ENCODE measurements at regions not wholly inside any gene's neighbourhood (a gene's known extent, or its start where the extent isn't known, plus 50 kb on each side); places are given as distances from the start of the nearest gene placed in this dataset.

DNA sequence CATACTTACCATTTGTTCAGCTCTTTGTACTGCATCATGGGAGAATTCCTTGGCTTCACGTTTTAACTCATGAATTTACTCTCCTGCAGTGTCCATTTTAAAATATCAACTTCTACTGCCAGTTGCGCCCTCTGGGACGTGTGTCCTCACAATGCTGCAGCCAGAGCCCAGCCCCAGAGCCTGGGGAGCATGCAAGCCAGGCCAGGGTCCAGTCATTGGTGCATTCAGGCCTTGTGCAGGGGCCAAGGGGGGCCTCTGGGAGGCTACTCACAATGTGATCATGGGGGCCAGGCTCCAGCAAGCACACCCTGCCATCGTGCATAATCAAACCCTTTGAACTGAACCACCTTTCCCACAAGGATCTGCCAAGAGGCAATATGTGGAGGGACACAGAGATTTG lies 105.6 kb upstream of the CCDC112 start:
- no peak for DNase-seq

- DNase-seq, result no peak
Measured at GRCh38 chr5:115398719-115399118, 102.3 kb upstream of the CCDC112 start.

DNA sequence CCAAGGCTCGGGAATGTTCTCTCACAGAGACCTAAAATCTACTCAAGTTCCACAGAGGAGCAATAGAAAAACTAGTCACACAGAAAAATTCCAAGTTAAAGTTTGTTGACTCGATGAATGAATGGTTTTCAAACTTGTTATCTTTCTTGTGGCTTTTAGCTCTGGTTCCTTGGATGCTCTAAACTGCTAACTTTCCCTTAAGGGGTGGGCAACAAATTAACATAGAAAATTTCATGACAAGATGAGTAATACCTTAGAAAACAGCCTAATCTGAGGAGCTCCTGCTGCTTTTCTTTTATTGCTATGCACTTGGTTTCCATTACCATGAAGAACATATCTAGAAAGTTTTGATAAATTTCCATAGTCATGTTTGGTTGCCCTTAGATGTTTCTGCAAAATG lies 100.2 kb upstream of the CCDC112 start:
- DNase-seq, result no peak

- no peak for DNase-seq
Measured at GRCh38 chr5:115396081-115396480, 99.6 kb upstream of the CCDC112 start.

DNA sequence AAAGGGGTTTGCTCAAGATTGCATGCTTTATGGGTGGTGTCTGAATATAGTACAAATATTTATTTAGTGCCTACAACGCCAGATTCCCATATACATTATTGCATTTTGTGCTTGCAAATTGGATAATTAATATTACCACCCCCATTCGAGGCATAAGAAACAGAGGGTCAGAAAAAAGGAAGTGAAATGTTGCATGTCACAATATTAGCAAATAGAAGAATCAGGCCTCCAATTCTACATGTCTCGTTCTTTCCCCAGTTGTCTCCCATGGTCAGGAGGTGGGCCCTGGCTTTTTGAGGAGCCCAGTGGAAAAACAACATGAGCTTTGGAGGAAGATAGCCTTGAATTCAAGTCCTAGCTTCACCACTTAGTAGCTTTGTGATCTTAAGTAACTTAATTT lies 98.1 kb upstream of the CCDC112 start:
- DNase-seq, result no peak

- DNase-seq, result no peak
Measured at GRCh38 chr5:115393239-115393638, 96.8 kb upstream of the CCDC112 start.

DNA sequence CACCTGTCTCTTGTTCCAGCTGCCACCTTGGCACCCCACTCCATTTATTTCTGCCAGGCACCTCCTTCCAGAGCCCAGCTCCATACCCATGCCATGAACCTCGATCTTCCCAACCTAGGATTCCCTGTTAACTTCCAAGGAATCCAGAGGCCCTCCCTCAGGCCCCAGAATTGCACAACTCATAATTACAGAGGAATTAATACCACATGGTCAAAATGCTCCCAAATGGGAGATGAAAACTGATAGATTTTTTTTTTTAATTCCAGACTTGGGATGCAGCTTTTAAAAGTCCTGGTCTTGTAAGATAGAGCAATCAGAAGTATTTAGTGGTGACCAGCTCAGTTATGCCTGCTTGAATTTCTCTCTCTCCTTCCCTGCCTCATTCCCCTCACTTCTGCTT lies 96.2 kb upstream of the CCDC112 start:
- DNase-seq, result no peak

- no peak for DNase-seq
Measured at GRCh38 chr5:115391780-115392179, 95.3 kb upstream of the CCDC112 start.

- no peak for DNase-seq
Measured at GRCh38 chr5:115389799-115390382, 93.4 kb upstream of the CCDC112 start.

GRCh38 chr5:115389034-115389798 lies 92.8 kb upstream of the CCDC112 start:
- DNase-seq, result no peak

- DNase-seq, result no peak
Measured at GRCh38 chr5:115388240-115388639, 91.8 kb upstream of the CCDC112 start.

GRCh38 chr5:115387816-115388215 lies 91.4 kb upstream of the CCDC112 start:
- DNase-seq, result no peak

- no peak for DNase-seq
Measured at GRCh38 chr5:115386657-115387056, 90.2 kb upstream of the CCDC112 start.

GRCh38 chr5:115384587-115385375 lies 88.3 kb upstream of the CCDC112 start:
- no peak for DNase-seq

GRCh38 chr5:115382989-115383388 lies 86.5 kb upstream of the CCDC112 start:
- no peak for DNase-seq

GRCh38 chr5:115381911-115382662 lies 85.6 kb upstream of the CCDC112 start:
- no peak for DNase-seq

GRCh38 chr5:115379622-115380344 lies 83.3 kb upstream of the CCDC112 start:
- DNase-seq, result no peak

GRCh38 chr5:115378754-115379153 lies 82.3 kb upstream of the CCDC112 start:
- DNase-seq, result no peak

DNA sequence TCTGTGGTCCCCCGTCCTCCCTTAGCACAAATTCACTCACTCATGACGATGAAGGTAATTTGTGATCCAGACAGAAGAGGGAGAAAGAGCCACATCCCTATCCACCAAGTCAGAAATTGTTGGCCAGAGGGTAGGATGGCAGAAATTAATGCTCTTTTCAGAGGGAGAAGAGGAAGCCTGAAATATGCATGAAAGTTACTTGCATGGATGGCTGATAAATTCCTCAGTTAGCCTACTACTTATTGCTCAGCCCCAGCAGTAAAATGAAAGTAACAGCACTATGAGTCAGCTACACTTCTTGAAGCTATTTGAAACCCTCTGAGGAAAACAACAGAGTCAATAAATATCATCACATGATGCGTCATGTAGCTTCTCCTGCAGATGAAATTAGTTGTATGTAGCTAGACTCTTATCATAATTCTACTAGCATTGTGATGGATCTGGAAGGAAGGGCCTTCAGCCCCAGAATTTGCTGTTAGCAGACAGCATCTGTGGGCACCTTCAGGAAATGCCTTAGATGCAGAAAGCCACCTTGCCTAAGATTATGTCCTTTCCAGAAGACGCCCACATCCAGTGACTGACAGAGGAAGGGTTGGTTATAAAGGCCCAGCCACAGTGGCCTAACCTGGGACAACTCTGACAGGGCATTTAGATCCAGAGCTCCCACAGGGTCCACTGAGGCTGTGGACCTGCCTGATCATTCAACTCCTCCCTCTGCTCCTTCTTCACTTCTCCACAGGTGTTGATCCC lies 81.2 kb upstream of the CCDC112 start:
- DNase-seq, result no peak

- DNase-seq, result no peak
Measured at GRCh38 chr5:115375893-115376292, 79.4 kb upstream of the CCDC112 start.

DNA sequence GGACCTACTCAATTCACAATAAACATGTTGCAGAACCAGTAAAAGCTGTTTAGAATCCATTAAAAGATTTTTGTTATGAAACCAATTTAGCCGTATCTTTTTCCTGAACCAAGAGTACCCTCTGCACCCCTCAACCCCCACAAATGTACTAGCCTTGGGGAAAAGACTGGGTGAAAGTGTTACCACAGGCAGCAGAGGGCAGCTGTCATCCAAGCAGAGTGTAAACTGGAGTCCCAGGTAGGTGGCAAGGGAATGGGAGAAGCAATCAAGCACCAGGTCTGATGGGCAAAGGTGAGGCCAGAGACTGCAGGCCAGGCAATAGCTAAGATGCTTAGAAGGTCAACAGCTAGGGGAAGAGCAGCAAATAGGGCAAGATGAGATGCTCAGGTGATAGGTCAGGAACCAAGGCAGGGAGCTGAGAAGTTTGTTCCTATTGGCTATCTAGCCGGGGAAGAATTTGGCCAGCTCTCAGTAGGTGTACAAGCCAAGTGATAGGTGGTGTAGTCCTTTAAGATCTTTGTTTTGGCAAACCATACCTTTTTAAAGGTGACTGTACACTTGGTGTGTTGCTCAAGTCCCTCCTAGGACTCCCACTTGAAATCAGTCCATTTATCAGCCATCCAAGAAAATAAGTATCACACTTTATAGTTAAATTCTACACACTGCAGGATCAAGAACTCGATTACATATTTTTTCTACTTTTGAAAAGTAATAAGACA lies 77.8 kb upstream of the CCDC112 start:
- DNase-seq, result no peak
